PFSK-1 (cell line): ENCODE measurements at regions not wholly inside any gene's neighbourhood (a gene's known extent, or its start where the extent isn't known, plus 50 kb on each side); places are given as distances from the start of the nearest gene placed in this dataset.

Experiments used
- SIN3A ChIP-seq: IDR thresholded peaks from 2 replicates; pipeline ENCODE4 v1.6.1; 2012; ENCODE audit warnings: mild to moderate bottlenecking, low read length, moderate library complexity, borderline replicate concordance; ENCODE audit not compliant: insufficient read depth
- TAF1 ChIP-seq: IDR thresholded peaks from 2 replicates; pipeline ENCODE4 v1.6.1; 2012; ENCODE audit warnings: low read length, control low read depth, borderline replicate concordance; ENCODE audit not compliant: insufficient read depth

GRCh38 chrX:96407981-96408380 lies 276.7 kb upstream of the DIAPH2 start:
- TF ChIP-seq SIN3A (no peak), TAF1 (no peak)
